ENCODE measurements at regions not wholly inside any gene's neighbourhood (a gene's known extent, or its start where the extent isn't known, plus 50 kb on each side); places are given as distances from the start of the nearest gene placed in this dataset.
"Not testable (repeated sequence)": the region's sequence is repeated elsewhere in the genome, so short reads cannot be mapped to it uniquely, and the experiment has no call there.

- FAIRE-seq: no peak
These were observed 50.5 kb upstream of the PRNP start for GRCh38 chr20:4635781-4636180.

- no peak for FAIRE-seq
These were observed 50.9 kb upstream of the PRNP start for GRCh38 chr20:4635342-4635741.

- no peak for FAIRE-seq
These were observed 52.5 kb upstream of the PRNP start for GRCh38 chr20:4633780-4634179.

GRCh38 chr20:4633379-4633778 is 52.9 kb upstream of the PRNP start:
- FAIRE-seq: no peak

- no peak for FAIRE-seq
These were observed 53.4 kb upstream of the PRNP start for GRCh38 chr20:4632876-4633275.

GRCh38 chr20:4626228-4626627 is 60.0 kb upstream of the PRNP start:
- FAIRE-seq: no peak

GRCh38 chr20:4625687-4626086 is 60.6 kb upstream of the PRNP start:
- no peak for FAIRE-seq

- not testable (repeated sequence) for FAIRE-seq
These were observed 61.5 kb upstream of the PRNP start for GRCh38 chr20:4624675-4625336.

- FAIRE-seq: not testable (repeated sequence)
These were observed 67.1 kb upstream of the PRNP start for GRCh38 chr20:4619144-4619543.

GRCh38 chr20:4617484-4617883 is 68.8 kb upstream of the PRNP start:
- FAIRE-seq: no peak

- no peak for FAIRE-seq
These were observed 69.2 kb upstream of the PRNP start for GRCh38 chr20:4617019-4617418.

GRCh38 chr20:4613718-4614620 is 72.3 kb upstream of the PRNP start:
- no peak for FAIRE-seq

GRCh38 chr20:4613184-4613583 is 73.1 kb upstream of the PRNP start:
- FAIRE-seq: no peak

- no peak for FAIRE-seq
These were observed 75.4 kb upstream of the PRNP start for GRCh38 chr20:4610871-4611270.

- FAIRE-seq: no peak
These were observed 76.7 kb upstream of the PRNP start for GRCh38 chr20:4609511-4609910.

GRCh38 chr20:4608861-4609260 is 77.4 kb upstream of the PRNP start:
- no peak for FAIRE-seq

- no peak for FAIRE-seq
These were observed 79.0 kb upstream of the PRNP start for GRCh38 chr20:4607287-4607713.

- no peak for FAIRE-seq
These were observed 80.2 kb upstream of the PRNP start for GRCh38 chr20:4606051-4606450.

GRCh38 chr20:4605166-4605565 is 81.1 kb upstream of the PRNP start:
- FAIRE-seq: peak; percentile 62

GRCh38 chr20:4604580-4604979 is 81.7 kb upstream of the PRNP start:
- FAIRE-seq: no peak

- FAIRE-seq: no peak
These were observed 82.5 kb upstream of the PRNP start for GRCh38 chr20:4603724-4604123.

- no peak for FAIRE-seq
These were observed 84.0 kb upstream of the PRNP start for GRCh38 chr20:4602297-4602631.

GRCh38 chr20:4601630-4602296 is 84.5 kb upstream of the PRNP start:
- no peak for FAIRE-seq

Data from colon (tissue), 2 donors.